Retinal pigment epithelial cell (primary cell): ENCODE measurements at regions not wholly inside any gene's neighbourhood (a gene's known extent, or its start where the extent isn't known, plus 50 kb on each side); places are given as distances from the start of the nearest gene placed in this dataset.
A peak's percentile ranks its signal among the peaks of the same experiment; 100 is the strongest.

Source experiments
- DNase-seq: peaks from one replicate; pipeline ENCODE4 v3.0.0-alpha.2; 2010; ENCODE audit warnings: low read depth
- H3K4me3 ChIP-seq: 2 replicates; pipeline ENCODE4 v1.5.1; 2011; ENCODE audit warnings: mild to moderate bottlenecking, low read length, control low read depth, moderate library complexity
- CTCF ChIP-seq: conservative IDR thresholded peaks from 2 replicates; pipeline ENCODE4 v1.5.1; 2011; ENCODE audit warnings: low read depth, low read length, control low read depth, inconsistent platforms

DNA sequence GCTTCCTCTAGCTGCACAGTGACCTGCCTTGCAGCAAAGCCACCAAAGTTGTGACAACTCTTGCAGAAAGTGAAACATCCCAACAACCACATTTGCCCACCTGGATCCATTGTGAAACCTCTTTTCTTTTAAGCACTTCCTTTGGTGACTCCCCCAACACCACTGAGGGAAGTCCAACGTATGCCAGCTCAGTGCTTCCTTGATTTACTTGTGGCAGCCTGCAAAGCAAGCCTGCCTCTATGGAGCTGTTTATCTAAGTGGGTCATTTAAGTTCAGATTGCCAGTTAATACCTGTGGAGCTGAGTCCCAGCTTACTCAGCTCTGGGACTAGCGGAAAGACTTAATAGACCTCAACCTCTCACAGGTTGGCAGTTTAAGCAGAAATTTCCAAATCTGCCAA, 230.8 kb upstream of the GHITM start:
- no peak for DNase-seq
- no peak for TF ChIP-seq CTCF
- H3K4me3 ChIP-seq: no peak overlapping the region

DNA sequence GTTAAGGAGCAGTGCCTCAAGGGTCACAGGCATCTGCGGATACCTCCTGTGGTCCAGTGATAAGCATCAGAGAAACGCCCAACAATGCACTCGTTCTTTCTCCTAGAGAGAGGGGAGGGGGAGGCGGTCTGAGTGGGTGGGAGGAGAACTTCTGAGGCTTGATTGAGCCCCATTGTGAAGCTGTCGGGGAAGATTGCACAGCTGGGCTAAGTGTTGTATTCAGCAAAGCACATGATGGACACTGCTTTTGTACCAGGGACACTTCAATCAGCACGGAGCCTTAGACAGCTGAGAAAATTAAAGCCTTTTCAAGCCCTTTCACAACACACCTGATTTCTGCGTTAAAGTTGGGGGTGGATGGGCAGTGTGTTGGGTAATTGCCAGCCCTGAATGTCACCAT, 230.3 kb upstream of the GHITM start:
- no peak for DNase-seq
- TF ChIP-seq CTCF: no peak
- H3K4me3 ChIP-seq: no peak overlapping the region

DNA sequence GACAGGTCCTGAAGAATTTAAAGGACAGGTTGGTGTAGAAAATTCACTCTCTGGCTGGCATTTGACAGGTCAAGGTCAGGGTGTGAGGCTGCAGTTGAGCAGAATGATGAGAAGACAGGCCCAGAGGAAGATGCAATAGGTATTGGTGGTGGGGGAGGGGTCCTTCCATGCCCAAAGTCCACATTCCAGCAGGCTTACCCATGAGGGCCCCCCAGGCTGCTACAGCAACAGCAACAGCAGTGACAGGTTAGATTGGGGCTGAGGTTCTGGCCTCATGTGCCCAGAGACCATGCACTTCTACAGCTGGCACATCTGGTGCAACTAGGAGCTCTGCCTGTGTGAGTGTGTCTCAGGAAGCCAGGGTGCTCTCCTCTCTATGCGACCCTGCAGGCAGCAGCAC, 223.5 kb upstream of the GHITM start:
- H3K4me3 ChIP-seq: no peak overlapping the region
- no peak for DNase-seq
- TF ChIP-seq CTCF: no peak

DNA sequence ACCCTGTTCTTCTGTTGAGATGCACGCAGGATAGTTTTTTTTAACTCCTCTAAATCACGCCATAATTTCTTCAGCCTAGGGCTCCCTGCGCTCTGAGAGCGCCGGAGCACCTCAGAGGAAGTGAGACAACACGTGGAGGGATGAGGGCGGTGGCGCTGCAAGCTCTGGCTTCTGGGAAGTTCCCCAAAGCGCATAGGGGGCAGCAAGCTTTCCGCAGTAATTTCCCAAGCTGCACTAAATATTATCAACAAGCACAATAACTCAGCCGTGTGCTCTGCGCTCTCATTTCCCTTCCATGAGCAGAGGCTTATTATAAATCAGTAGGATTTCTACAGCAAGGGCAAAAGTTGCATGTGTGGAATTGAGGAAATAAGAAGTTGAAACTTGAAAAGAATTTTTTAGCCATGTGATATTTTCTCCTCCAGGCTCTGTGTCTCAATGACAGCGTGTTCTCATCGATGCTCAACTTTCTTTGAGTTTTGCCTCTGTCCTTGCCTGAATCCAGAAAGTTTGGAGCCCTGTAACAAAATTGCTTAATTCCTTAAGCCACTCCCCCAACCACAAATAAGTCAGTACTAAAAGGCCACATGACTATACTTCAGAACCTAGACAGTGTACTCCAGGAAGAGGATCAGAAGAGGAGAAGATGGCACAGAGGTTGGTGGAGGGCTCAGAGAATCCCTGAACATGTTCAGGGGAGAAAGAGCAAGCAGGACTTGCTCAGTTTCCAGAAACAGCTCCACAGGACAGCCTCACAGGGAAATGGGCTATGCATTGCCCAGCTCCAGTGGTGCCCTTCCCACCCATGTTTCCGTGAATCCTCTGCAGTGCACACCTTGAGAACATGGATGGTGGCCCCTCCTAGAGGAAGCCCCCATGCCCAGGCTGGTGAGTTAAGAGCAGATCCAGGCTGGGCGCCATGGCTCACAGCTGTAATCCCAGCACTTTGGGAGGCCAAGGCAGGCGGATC, 221.5 kb upstream of the GHITM start:
- no peak overlapping the region for H3K4me3 ChIP-seq
- TF ChIP-seq CTCF: peak; percentile 53
- DNase-seq: peak; percentile 2

- H3K4me3 ChIP-seq: no peak overlapping the region
- no peak for DNase-seq
- no peak for TF ChIP-seq CTCF
These were observed 220.1 kb upstream of the GHITM start for GRCh38 chr10:83919187-83919586.

- DNase-seq: no peak
- no peak overlapping the region for H3K4me3 ChIP-seq
- no peak for TF ChIP-seq CTCF
These were observed 217.1 kb upstream of the GHITM start for GRCh38 chr10:83921984-83922860.
